HepG2 (cell line): ENCODE measurements at regions not wholly inside any gene's neighbourhood (a gene's known extent, or its start where the extent isn't known, plus 50 kb on each side); places are given as distances from the start of the nearest gene placed in this dataset.

Source experiments
- FOXC1 ChIP-seq: sonication (generic); formaldehyde crosslinking; IDR thresholded peaks from 2 replicates; pipeline ENCODE4 v1.8.0; 2022; ENCODE audit warnings: mild to moderate bottlenecking, missing genetic modification reagents, borderline replicate concordance
- WIZ ChIP-seq: sonication (generic); formaldehyde crosslinking; IDR thresholded peaks from 2 replicates; pipeline ENCODE4 v1.5.1; 2020; ENCODE audit warnings: mild to moderate bottlenecking, missing genetic modification reagents
- ZNF337 ChIP-seq: sonication (generic); formaldehyde crosslinking; IDR thresholded peaks from 2 replicates; pipeline ENCODE4 v1.5.1; 2020; ENCODE audit warnings: missing genetic modification reagents, low read depth, mild to moderate bottlenecking, borderline replicate concordance
- TF ChIP-seq, protein P1 (sequence below): sonication (generic); formaldehyde crosslinking; IDR thresholded peaks from 2 replicates; pipeline ENCODE4 v1.9.0; 2021; ENCODE audit warnings: mild to moderate bottlenecking, missing genetic modification reagents
- TF ChIP-seq, protein P2 (sequence below): IDR thresholded peaks from 2 replicates; pipeline ENCODE4 v1.6.1; 2016
- TF ChIP-seq, protein P3 (sequence below): sonication (generic); formaldehyde crosslinking; IDR thresholded peaks from 2 replicates; pipeline ENCODE4 v1.8.0; 2022; ENCODE audit warnings: mild to moderate bottlenecking, missing genetic modification reagents; ENCODE audit not compliant: insufficient replicate concordance

DNA sequence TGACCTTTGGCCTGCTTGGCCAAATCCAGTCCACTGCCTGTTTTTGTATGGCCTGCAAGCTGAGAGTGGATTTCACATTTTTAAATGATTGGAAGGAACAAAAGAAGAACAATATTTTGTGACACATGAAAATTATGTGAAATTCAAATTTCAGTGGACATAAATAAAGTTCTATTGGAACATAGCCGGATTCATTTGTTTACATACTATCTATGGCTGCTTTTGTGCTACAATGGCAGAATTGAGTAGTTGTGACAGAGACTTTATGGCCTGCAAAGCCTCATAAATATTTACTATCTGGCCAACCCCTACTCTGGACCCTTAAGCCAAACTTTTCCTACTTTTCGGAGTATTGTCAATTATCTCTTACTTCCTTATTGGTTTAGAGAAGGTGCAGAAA is 66.6 kb upstream of the IPO9 start (continued):
- TF ChIP-seq, protein P1, sequence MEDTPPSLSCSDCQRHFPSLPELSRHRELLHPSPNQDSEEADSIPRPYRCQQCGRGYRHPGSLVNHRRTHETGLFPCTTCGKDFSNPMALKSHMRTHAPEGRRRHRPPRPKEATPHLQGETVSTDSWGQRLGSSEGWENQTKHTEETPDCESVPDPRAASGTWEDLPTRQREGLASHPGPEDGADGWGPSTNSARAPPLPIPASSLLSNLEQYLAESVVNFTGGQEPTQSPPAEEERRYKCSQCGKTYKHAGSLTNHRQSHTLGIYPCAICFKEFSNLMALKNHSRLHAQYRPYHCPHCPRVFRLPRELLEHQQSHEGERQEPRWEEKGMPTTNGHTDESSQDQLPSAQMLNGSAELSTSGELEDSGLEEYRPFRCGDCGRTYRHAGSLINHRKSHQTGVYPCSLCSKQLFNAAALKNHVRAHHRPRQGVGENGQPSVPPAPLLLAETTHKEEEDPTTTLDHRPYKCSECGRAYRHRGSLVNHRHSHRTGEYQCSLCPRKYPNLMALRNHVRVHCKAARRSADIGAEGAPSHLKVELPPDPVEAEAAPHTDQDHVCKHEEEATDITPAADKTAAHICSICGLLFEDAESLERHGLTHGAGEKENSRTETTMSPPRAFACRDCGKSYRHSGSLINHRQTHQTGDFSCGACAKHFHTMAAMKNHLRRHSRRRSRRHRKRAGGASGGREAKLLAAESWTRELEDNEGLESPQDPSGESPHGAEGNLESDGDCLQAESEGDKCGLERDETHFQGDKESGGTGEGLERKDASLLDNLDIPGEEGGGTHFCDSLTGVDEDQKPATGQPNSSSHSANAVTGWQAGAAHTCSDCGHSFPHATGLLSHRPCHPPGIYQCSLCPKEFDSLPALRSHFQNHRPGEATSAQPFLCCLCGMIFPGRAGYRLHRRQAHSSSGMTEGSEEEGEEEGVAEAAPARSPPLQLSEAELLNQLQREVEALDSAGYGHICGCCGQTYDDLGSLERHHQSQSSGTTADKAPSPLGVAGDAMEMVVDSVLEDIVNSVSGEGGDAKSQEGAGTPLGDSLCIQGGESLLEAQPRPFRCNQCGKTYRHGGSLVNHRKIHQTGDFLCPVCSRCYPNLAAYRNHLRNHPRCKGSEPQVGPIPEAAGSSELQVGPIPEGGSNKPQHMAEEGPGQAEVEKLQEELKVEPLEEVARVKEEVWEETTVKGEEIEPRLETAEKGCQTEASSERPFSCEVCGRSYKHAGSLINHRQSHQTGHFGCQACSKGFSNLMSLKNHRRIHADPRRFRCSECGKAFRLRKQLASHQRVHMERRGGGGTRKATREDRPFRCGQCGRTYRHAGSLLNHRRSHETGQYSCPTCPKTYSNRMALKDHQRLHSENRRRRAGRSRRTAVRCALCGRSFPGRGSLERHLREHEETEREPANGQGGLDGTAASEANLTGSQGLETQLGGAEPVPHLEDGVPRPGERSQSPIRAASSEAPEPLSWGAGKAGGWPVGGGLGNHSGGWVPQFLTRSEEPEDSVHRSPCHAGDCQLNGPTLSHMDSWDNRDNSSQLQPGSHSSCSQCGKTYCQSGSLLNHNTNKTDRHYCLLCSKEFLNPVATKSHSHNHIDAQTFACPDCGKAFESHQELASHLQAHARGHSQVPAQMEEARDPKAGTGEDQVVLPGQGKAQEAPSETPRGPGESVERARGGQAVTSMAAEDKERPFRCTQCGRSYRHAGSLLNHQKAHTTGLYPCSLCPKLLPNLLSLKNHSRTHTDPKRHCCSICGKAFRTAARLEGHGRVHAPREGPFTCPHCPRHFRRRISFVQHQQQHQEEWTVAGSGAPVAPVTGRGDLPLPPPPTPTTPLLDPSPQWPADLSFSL (CRISPR knock-in tag), result no peak
- TF ChIP-seq, protein P2, sequence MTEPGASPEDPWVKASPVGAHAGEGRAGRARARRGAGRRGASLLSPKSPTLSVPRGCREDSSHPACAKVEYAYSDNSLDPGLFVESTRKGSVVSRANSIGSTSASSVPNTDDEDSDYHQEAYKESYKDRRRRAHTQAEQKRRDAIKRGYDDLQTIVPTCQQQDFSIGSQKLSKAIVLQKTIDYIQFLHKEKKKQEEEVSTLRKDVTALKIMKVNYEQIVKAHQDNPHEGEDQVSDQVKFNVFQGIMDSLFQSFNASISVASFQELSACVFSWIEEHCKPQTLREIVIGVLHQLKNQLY (CRISPR knock-in tag), result no peak
- TF ChIP-seq, protein P3, sequence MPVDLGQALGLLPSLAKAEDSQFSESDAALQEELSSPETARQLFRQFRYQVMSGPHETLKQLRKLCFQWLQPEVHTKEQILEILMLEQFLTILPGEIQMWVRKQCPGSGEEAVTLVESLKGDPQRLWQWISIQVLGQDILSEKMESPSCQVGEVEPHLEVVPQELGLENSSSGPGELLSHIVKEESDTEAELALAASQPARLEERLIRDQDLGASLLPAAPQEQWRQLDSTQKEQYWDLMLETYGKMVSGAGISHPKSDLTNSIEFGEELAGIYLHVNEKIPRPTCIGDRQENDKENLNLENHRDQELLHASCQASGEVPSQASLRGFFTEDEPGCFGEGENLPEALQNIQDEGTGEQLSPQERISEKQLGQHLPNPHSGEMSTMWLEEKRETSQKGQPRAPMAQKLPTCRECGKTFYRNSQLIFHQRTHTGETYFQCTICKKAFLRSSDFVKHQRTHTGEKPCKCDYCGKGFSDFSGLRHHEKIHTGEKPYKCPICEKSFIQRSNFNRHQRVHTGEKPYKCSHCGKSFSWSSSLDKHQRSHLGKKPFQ (CRISPR knock-in tag), result no peak
- TF ChIP-seq FOXC1 (CRISPR knock-in tag) (no peak), ZNF337 (CRISPR knock-in tag) (no peak), WIZ (CRISPR knock-in tag) (no peak)
